ENCODE measurements at regions not wholly inside any gene's neighbourhood (a gene's known extent, or its start where the extent isn't known, plus 50 kb on each side); places are given as distances from the start of the nearest gene placed in this dataset.

GRCh38 chr3:118775021-118775420 is 259.6 kb downstream of the IGSF11 start:
- no peak for TF ChIP-seq POLR2A (IDR thresholded peaks at IDR 0.05)
- no peak for TF ChIP-seq CTCF (IDR thresholded peaks at IDR 0.05)

All from adrenal gland (tissue), 5 donors.